Panc1 (cell line): ENCODE measurements at regions not wholly inside any gene's neighbourhood (a gene's known extent, or its start where the extent isn't known, plus 50 kb on each side); places are given as distances from the start of the nearest gene placed in this dataset.

ENCODE experiments used
- POLR2AphosphoS5 ChIP-seq: IDR thresholded peaks from 2 replicates; pipeline ENCODE4 v1.6.1; 2012; ENCODE audit warnings: mild to moderate bottlenecking, low read depth, low read length, moderate library complexity
- TF ChIP-seq, protein P1 (sequence below): fragments of 450-650 bp; IDR thresholded peaks from 2 replicates; pipeline ENCODE4 v1.5.1; 2017; ENCODE audit warnings: mild to moderate bottlenecking

DNA sequence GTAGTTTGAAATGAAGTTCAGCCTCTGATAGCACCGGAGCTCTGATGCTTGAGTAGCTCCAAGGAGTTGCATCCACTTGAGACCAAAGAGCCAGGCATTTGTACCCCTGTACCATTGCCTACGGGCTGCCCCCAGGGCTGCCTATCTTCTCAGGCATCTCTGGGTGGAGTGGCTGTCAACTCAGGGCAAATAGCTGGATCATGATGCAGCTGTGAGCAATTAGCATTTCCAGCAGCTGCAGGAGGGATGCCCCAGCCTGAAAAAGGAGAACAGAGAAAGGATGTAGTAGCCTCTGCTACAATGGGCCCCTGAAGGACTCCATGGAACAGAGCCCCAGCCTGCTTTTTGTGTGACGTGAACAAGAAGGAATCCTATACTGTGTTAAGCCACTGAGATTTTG, 492.6 kb downstream of the BCOR start:
- TF ChIP-seq, protein P1, sequence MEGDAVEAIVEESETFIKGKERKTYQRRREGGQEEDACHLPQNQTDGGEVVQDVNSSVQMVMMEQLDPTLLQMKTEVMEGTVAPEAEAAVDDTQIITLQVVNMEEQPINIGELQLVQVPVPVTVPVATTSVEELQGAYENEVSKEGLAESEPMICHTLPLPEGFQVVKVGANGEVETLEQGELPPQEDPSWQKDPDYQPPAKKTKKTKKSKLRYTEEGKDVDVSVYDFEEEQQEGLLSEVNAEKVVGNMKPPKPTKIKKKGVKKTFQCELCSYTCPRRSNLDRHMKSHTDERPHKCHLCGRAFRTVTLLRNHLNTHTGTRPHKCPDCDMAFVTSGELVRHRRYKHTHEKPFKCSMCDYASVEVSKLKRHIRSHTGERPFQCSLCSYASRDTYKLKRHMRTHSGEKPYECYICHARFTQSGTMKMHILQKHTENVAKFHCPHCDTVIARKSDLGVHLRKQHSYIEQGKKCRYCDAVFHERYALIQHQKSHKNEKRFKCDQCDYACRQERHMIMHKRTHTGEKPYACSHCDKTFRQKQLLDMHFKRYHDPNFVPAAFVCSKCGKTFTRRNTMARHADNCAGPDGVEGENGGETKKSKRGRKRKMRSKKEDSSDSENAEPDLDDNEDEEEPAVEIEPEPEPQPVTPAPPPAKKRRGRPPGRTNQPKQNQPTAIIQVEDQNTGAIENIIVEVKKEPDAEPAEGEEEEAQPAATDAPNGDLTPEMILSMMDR: no peak
- TF ChIP-seq POLR2AphosphoS5: no peak
